HepG2 (cell line): ENCODE measurements at regions not wholly inside any gene's neighbourhood (a gene's known extent, or its start where the extent isn't known, plus 50 kb on each side); places are given as distances from the start of the nearest gene placed in this dataset.

Experiments used
- ATAC-seq: fragments of 200-7000 bp; cut with Tn5 transposase; 3 replicates; pipeline ENCODE4 v1.9.1; 2020; ENCODE audit warnings: mild to moderate bottlenecking, moderate library complexity
- BruUV-seq: library from RNA; stranded (reverse); fragments of 400-500 nt; replicated peaks from 2 replicates; lab custom pipeline; 2021; lab: Mats Ljungman, UMichigan
- CTCF ChIA-PET: fragments of 300-600 bp; formaldehyde crosslinking; extraction: SDS; loops from one replicate; lab custom pipeline; 2021; ENCODE audit warnings: low total read pairs, inconsistent platforms, low intra/inter-chr PET ratio; lab: Yijun Ruan, JAX
- POLR2A ChIA-PET: fragments of 350-600 bp; sonication (Branson Sonifier 250); formaldehyde crosslinking; loops from one replicate; lab custom pipeline; 2020; ENCODE audit warnings: antibody characterized with exemption, inconsistent platforms; lab: Yijun Ruan, JAX
- DNase-seq: peaks from one replicate; pipeline ENCODE4 v3.0.0-alpha.2; 2015; ENCODE audit warnings: low spot score
- FAIRE-seq: peaks from 3 replicates; lab custom pipeline; 2011; peaks lifted over from hg19 to GRCh38; lab: Jason Lieb, UNC
- H2AFZ ChIP-seq: one replicate; pipeline ENCODE4 v1.6.1; 2011; ENCODE audit warnings: low read length, inconsistent platforms
- H3K27ac ChIP-seq: fragments of 300-600 bp; 3 replicates; pipeline ENCODE4 v1.8.0; 2011; ENCODE audit warnings: mixed run types, mild to moderate bottlenecking, mixed read lengths, low read length, inconsistent platforms; ENCODE audit not compliant: insufficient read depth; ENCODE audit errors: extremely low read length
- H3K27me3 ChIP-seq, 2 experiments: fragments of 200-600 bp in 1 of 2; 2 replicates in 1 of 2; 3 replicates in 1 of 2; pipeline versions ENCODE4 v1.6.0 to v1.8.0; 2011; ENCODE audit warnings: low read length in 2 of 2, mild to moderate bottlenecking in 2 of 2, moderate library complexity in 2 of 2, inconsistent platforms in 1 of 2; ENCODE audit not compliant: insufficient read depth in 2 of 2, control insufficient read depth in 1 of 2
- H3K36me3 ChIP-seq, 2 experiments: fragments of 200-600 bp in 1 of 2; replicated peaks in 1 of 2; 2 replicates in 1 of 2; 3 replicates in 1 of 2; pipeline versions ENCODE4 v1.5.1 to v1.8.0; 2011; ENCODE audit warnings: low read length in 2 of 2, inconsistent platforms in 1 of 2; ENCODE audit not compliant: insufficient read depth in 2 of 2, control insufficient read depth in 1 of 2
- H3K4me1 ChIP-seq: 2 replicates; pipeline ENCODE4 v1.5.1; 2012; ENCODE audit warnings: low read length, inconsistent platforms; ENCODE audit not compliant: insufficient read depth
- H3K4me2 ChIP-seq: 2 replicates; pipeline ENCODE4 v1.6.0; 2011; ENCODE audit warnings: low read depth, low read length, inconsistent platforms
- H3K4me3 ChIP-seq, 3 experiments: fragments of 200-600 bp in 1 of 3; sonication (generic), shearing (Covaris generic) in 1 of 3; replicated peaks in 1 of 3; 2 replicates each; pipeline ENCODE4 v1.5.1; 2011 to 2016; ENCODE audit warnings: low read length in 3 of 3, inconsistent platforms in 2 of 3, low read depth in 2 of 3, mild to moderate bottlenecking in 2 of 3, control low read depth in 1 of 3, mixed read lengths in 1 of 3; ENCODE audit not compliant: insufficient read depth in 1 of 3
- H3K79me2 ChIP-seq: one replicate; pipeline ENCODE4 v1.6.1; 2011; ENCODE audit warnings: low read length, inconsistent platforms; ENCODE audit not compliant: insufficient read depth
- H3K9ac ChIP-seq: 2 replicates; pipeline ENCODE4 v1.6.0; 2011; ENCODE audit warnings: mild to moderate bottlenecking, low read depth, low read length, inconsistent platforms; ENCODE audit not compliant: insufficient read depth
- H3K9me3 ChIP-seq: 2 replicates; pipeline ENCODE4 v1.5.1; 2012; ENCODE audit warnings: mild to moderate bottlenecking, low read length
- H4K20me1 ChIP-seq: 2 replicates; pipeline ENCODE4 v1.6.0; 2011; ENCODE audit warnings: inconsistent platforms, mild to moderate bottlenecking, low read length, moderate library complexity; ENCODE audit not compliant: insufficient read depth
- FOXP1 ChIP-seq, 2 experiments: fragments of 450-650 bp in 1 of 2; IDR thresholded peaks; 2 replicates each; pipeline ENCODE4 v1.6.1; 2017 to 2018; ENCODE audit warnings: antibody characterized with exemption in 1 of 2
- HOXD1 ChIP-seq: sonication (generic); formaldehyde crosslinking; IDR thresholded peaks from 2 replicates; pipeline ENCODE4 v1.5.0; 2020; ENCODE audit warnings: missing genetic modification reagents
- NFATC3 ChIP-seq: sonication (generic); formaldehyde crosslinking; IDR thresholded peaks from 2 replicates; pipeline ENCODE4 v1.5.1; 2020; ENCODE audit warnings: mild to moderate bottlenecking, missing genetic modification reagents
- NR2F2 ChIP-seq: IDR thresholded peaks from 2 replicates; pipeline ENCODE4 v1.6.1; 2012; ENCODE audit warnings: low read depth, inconsistent platforms, borderline replicate concordance
- PHF5A ChIP-seq: IDR thresholded peaks from one replicate; pipeline ENCODE4 v1.6.1; 2018; ENCODE audit warnings: low read depth, missing genetic modification reagents; ENCODE audit not compliant: unreplicated experiment
- RBM39 ChIP-seq: fragments of 200-400 bp; formaldehyde crosslinking; IDR thresholded peaks from one replicate; pipeline ENCODE4 v1.6.1; 2018; ENCODE audit warnings: antibody characterized with exemption, mild to moderate bottlenecking, low read depth, low read length; ENCODE audit not compliant: poor library complexity, severe bottlenecking
- SP2 ChIP-seq: sonication (generic); formaldehyde crosslinking; IDR thresholded peaks from 2 replicates; pipeline ENCODE4 v1.5.1; 2020; ENCODE audit warnings: mild to moderate bottlenecking, missing genetic modification reagents
- TSC22D2 ChIP-seq: sonication (generic); formaldehyde crosslinking; IDR thresholded peaks from 2 replicates; pipeline ENCODE4 v1.5.1; 2020; ENCODE audit warnings: missing genetic modification reagents, mild to moderate bottlenecking, borderline replicate concordance
- ZMYM3 ChIP-seq: sonication (generic); formaldehyde crosslinking; IDR thresholded peaks from 2 replicates; pipeline ENCODE4 v1.5.1; 2020; ENCODE audit warnings: mild to moderate bottlenecking, missing genetic modification reagents
- ZNF207 ChIP-seq: fragments of 450-650 bp; IDR thresholded peaks from 2 replicates; pipeline ENCODE4 v1.6.1; 2016; ENCODE audit warnings: antibody characterized with exemption, borderline replicate concordance
- ZNF274 ChIP-seq: sonication (generic); formaldehyde crosslinking; IDR thresholded peaks from 2 replicates; pipeline ENCODE4 v1.5.1; 2020; ENCODE audit warnings: mild to moderate bottlenecking, missing genetic modification reagents
- ZNF329 ChIP-seq: sonication (generic); formaldehyde crosslinking; IDR thresholded peaks from 2 replicates; pipeline ENCODE4 v1.9.0; 2021; ENCODE audit warnings: low read depth, mild to moderate bottlenecking, missing genetic modification reagents
- ZNF367 ChIP-seq: sonication (generic); formaldehyde crosslinking; IDR thresholded peaks from 2 replicates; pipeline ENCODE4 v1.4.0; 2020; ENCODE audit warnings: missing genetic modification reagents, borderline replicate concordance
- ZNF713 ChIP-seq: sonication (generic); formaldehyde crosslinking; IDR thresholded peaks from 2 replicates; pipeline ENCODE4 v1.4.0; 2020; ENCODE audit warnings: mild to moderate bottlenecking, missing genetic modification reagents
- WGBS: methylation state at CpG from one replicate; pipeline ENCODE4 v1.1.6; 2017; ENCODE audit warnings: low lambda C conversion rate; 5-methylcytosine and 5-hydroxymethylcytosine counted together
- in situ Hi-C: cut with HindIII; loops from 2 replicates; pipeline ENCODE4 v1.10.0; 2017; ENCODE audit warnings: low pct_unique_long_range_greater_than_20kb; ENCODE audit not compliant: extremely low pct_ligation_motif_present
- intact Hi-C: fragments of 100-400 bp; cut with micrococcal nuclease; formaldehyde crosslinking; loops from one replicate; pipeline ENCODE4 v1.10.0; 2022; ENCODE audit not compliant: unreplicated experiment
- TF ChIP-seq, protein P1 (sequence below): IDR thresholded peaks from 2 replicates; pipeline ENCODE4 v1.6.1; 2016; ENCODE audit warnings: missing compliant biosample characterization, missing genetic modification reagents, borderline replicate concordance
- TF ChIP-seq, protein P2 (sequence below): sonication (generic); formaldehyde crosslinking; IDR thresholded peaks from 2 replicates; pipeline ENCODE4 v1.4.0; 2020; ENCODE audit warnings: missing genetic modification reagents
- TF ChIP-seq, protein P3 (sequence below): sonication (generic); formaldehyde crosslinking; IDR thresholded peaks from 2 replicates; pipeline ENCODE4 v1.4.0; 2020; ENCODE audit warnings: mild to moderate bottlenecking, low read depth, missing genetic modification reagents

DNA sequence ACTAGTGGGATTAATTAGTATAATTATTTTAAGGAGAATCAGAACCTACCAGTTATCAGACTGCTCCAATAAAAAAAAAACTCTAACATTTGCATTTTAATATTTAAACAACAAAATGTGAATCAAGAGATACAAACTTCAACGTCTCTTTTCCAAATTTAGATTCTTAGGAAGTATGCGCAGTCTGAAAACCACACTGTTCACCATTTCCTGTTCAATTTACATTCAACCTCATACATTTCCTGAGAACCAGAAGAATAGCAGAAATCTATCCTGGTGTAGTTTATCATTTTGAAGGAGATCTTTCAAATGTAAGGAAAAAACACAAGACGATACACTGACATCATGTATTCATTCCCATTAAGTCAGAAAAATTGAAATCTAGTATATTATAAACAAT, 869.2 kb downstream of the EFNA5 start (continued):
- TF ChIP-seq RBM39 = no peak
- TF ChIP-seq NR2F2 = no peak

DNA sequence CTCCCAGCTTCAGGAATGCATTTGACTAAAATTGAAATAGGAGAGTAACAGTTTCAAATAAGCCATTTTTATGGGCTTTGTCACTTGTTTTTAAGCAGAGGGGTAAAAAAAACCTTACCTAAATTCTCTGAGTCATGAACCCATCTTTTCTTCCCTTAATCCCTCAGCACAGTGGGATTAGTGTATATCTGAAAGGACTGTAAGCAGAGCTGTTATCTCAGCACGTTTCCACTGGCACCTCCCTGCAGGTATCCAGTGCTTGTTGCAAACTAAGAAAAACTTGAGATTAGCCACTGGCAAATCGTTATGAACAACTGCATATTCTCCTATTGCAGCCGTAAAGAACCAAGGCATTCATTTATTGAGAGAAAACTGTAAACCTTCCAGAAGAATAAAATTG, 872.7 kb downstream of the EFNA5 start:
- Histone ChIP-seq H3K27ac (no peak overlapping the region), H3K36me3 (no peaks in the 10 kb centered on the region), H3K27me3 (no peaks in the 10 kb centered on the region), H3K4me1 (no peaks in the 10 kb centered on the region), H3K4me3 (no peak overlapping the region), H3K79me2 (no peaks in the 10 kb centered on the region), H3K9me3 (no peaks in the 10 kb centered on the region), H2AFZ (no peak overlapping the region), H4K20me1 (no peaks in the 10 kb centered on the region), H3K9ac (no peak overlapping the region), H3K4me2 (no peak overlapping the region)
- intact Hi-C loops = no loop called here
- TF ChIP-seq, protein P1, sequence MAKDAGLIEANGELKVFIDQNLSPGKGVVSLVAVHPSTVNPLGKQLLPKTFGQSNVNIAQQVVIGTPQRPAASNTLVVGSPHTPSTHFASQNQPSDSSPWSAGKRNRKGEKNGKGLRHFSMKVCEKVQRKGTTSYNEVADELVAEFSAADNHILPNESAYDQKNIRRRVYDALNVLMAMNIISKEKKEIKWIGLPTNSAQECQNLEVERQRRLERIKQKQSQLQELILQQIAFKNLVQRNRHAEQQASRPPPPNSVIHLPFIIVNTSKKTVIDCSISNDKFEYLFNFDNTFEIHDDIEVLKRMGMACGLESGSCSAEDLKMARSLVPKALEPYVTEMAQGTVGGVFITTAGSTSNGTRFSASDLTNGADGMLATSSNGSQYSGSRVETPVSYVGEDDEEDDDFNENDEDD (CRISPR knock-in tag) = no peak
- TF ChIP-seq ZMYM3 (no peak), FOXP1 (IDR thresholded peaks at IDR 0.05) (no peak), FOXP1 (CRISPR knock-in tag; IDR thresholded peaks at IDR 0.05) (no peak), NFATC3 (CRISPR knock-in tag) (no peak), ZNF207 (no peak), ZNF274 (CRISPR knock-in tag) (no peak), TSC22D2 (CRISPR knock-in tag) (no peak), ZNF713 (CRISPR knock-in tag) (no peak), HOXD1 (CRISPR knock-in tag) (no peak), PHF5A (CRISPR knock-in tag) (no peak), SP2 (CRISPR knock-in tag) (no peak), ZNF329 (no peak), ZNF367 (no peak)
- TF ChIP-seq, protein P2, sequence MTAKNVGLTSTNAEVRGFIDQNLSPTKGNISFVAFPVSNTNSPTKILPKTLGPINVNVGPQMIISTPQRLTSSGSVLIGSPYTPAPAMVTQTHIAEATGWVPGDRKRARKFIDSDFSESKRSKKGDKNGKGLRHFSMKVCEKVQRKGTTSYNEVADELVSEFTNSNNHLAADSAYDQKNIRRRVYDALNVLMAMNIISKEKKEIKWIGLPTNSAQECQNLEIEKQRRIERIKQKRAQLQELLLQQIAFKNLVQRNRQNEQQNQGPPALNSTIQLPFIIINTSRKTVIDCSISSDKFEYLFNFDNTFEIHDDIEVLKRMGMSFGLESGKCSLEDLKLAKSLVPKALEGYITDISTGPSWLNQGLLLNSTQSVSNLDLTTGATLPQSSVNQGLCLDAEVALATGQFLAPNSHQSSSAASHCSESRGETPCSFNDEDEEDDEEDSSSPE = no peak
- TF ChIP-seq, protein P3, sequence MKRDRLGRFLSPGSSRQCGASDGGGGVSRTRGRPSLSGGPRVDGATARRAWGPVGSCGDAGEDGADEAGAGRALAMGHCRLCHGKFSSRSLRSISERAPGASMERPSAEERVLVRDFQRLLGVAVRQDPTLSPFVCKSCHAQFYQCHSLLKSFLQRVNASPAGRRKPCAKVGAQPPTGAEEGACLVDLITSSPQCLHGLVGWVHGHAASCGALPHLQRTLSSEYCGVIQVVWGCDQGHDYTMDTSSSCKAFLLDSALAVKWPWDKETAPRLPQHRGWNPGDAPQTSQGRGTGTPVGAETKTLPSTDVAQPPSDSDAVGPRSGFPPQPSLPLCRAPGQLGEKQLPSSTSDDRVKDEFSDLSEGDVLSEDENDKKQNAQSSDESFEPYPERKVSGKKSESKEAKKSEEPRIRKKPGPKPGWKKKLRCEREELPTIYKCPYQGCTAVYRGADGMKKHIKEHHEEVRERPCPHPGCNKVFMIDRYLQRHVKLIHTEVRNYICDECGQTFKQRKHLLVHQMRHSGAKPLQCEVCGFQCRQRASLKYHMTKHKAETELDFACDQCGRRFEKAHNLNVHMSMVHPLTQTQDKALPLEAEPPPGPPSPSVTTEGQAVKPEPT = no peak
- FAIRE-seq (no peak), ATAC-seq (no peak), DNase-seq (no peak)
- ChIA-PET CTCF (no interaction called here), POLR2A (no interaction called here)
- in situ Hi-C loops = no loop called here
- WGBS = 0% methylated on average over 3 of the region's 3 CpGs
- no TSS peak for BruUV-seq
